NCI-H1105 treated with DMSO at 0.1 percent for 48 hours (cell line): ENCODE measurements at regions not wholly inside any gene's neighbourhood (a gene's known extent, or its start where the extent isn't known, plus 50 kb on each side); places are given as distances from the start of the nearest gene placed in this dataset.

Source experiments
- DNase-seq: peaks from one replicate; lab custom pipeline; 2025; lab: John Stamatoyannopoulos, UW

GRCh38 chr17:73694491-73694890 is 50.2 kb upstream of the SDK2 start:
- DNase-seq = no peak

GRCh38 chr17:73695035-73695738 is 50.9 kb upstream of the SDK2 start:
- no peak for DNase-seq

DNA sequence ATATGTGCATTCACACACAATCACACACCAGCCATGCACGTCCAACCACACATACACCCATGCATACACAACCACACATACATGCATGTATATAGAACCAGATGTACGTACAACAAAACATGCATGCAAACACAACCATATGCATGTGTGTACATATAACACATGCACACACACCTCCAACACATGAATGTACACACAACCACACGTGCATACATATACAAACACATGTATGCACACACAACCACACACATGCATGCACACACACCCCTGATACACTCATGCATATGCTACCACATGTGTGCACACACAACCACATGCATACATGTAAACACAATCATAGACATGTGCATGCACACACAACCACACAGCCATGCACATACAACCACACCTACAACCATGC is 52.0 kb upstream of the SDK2 start:
- DNase-seq = no peak

DNA sequence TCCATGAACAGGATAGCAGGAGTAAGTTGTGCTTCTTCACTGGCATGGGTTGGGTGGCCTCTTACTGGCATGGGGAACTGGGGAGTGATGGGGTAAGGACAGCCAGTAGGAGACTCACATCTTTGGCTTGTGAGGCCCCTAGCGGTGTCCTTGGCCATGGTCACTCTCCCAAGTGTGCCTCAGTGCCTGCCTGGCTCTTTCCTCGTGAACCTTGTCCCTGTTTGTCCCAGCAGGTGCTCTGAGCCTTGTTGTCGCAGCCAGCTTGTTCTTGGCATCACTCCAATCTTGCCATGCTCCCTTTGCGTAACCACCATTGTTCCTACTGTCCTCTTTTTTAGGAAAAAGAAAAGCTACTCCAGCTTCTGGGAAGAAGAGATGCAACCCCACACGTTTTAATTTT is 53.6 kb upstream of the SDK2 start:
- peak; percentile 82 for DNase-seq

- no peak for DNase-seq
Observed at GRCh38 chr17:73698966-73699365, 54.7 kb upstream of the SDK2 start.

DNA sequence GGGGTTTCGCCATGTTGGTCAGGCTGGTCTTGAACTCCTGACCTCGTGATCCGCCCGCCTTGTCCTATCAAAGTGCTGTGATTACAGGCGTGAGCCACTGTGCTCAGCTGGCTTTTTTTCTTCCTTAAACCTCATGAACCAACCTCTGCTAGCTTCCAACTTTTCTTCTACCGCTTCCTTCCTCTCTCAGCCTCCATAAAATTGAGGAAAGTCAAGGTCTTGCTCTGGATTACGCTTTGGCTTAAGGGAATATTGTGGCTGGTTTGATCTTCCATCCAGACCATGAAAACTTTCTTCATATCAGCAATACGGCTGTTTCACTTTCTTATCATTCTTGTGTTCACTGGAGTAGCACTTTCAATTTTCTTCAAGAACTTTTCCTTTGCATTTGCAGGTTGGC is 57.5 kb upstream of the SDK2 start:
- DNase-seq = no peak

DNA sequence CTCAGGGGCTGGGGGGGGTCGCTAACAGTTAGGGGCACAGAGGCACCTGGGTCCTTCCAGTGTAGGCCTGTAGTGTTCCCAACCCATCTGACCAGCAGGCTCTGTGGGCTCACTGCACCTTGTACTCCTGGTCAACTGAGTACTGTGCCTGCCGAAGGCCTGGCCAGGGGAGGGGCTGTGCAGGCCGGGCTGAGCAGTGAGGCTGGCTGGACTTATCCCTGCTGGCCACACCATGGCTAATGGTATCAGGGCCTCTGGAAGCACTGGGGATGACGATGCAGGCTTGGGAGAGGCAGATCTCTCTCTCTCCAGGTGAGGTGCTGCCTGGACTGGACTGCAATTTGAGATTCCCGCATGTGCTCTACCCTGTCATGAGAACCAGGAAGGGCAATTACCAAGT is 58.9 kb upstream of the SDK2 start:
- DNase-seq = no peak

- no peak for DNase-seq
Observed at GRCh38 chr17:73703917-73704316, 59.7 kb upstream of the SDK2 start.

- no peak for DNase-seq
Observed at GRCh38 chr17:73705594-73705993, 61.3 kb upstream of the SDK2 start.

DNA sequence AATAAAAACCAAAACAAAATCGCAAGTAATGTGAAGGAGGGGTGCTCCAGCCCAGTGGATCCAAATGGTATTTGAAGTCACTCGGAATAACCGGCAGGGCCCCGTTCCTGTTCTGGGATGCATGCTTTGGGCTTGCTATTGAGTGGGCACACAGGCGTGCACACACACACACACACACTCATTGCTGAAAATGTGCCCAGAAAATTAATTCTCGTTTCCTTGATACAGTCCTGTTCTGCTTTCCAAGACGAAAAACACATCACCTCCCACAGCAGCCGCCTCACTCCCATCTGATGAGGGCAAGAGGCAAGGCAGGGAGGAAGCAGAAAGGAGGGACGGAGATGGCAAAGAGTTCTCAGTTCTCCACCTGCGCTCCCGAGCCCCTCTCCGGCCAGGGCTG is 62.2 kb upstream of the SDK2 start:
- DNase-seq = no peak

DNA sequence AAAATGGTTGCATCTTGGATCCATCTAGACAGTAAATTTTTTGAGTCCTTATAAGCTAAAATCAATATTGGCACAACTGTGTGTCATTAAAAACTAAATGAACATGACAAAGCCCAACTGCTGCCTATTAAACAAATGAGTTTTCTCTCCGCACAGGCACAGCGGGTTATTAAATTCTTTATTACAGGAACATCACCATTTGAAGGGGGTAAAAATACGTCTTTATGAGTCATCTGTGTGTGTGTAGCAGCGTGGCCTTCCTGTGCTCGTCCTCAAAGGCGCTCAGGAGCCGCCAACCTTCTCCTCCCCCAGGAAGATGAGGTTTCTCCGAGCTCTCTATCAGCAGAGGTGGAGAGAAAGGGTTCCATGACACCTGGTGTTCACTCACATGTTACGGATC is 62.6 kb upstream of the SDK2 start:
- no peak for DNase-seq

- no peak for DNase-seq
Observed at GRCh38 chr17:73707358-73707757, 63.1 kb upstream of the SDK2 start.

GRCh38 chr17:73710095-73710592 is 65.9 kb upstream of the SDK2 start:
- peak; percentile 29 for DNase-seq

GRCh38 chr17:73711184-73711583 is 66.9 kb upstream of the SDK2 start:
- no peak for DNase-seq

DNA sequence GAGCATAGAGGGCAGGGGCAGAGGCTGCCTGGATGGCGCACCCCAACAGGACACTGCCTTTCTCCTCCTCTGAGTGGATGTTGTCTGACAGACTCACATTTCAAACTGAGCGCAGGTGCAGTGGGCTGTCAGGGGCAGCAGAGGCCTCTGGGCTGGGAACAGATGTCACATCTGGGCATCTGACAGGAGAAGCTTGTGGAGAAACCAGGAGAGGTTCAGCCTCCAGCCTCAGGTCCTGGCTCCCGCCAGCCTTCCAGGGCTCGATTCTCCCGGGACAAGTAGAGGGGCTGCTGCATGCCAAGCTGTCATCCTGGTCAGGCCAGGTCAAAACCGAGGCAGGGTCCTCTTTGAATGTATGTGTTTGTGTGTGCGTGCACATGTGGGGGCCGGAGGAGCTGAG is 67.7 kb upstream of the SDK2 start:
- no peak for DNase-seq

GRCh38 chr17:73713136-73713535 is 68.9 kb upstream of the SDK2 start:
- DNase-seq = peak; percentile 36

GRCh38 chr17:73715769-73716168 is 71.5 kb upstream of the SDK2 start:
- DNase-seq = no peak

DNA sequence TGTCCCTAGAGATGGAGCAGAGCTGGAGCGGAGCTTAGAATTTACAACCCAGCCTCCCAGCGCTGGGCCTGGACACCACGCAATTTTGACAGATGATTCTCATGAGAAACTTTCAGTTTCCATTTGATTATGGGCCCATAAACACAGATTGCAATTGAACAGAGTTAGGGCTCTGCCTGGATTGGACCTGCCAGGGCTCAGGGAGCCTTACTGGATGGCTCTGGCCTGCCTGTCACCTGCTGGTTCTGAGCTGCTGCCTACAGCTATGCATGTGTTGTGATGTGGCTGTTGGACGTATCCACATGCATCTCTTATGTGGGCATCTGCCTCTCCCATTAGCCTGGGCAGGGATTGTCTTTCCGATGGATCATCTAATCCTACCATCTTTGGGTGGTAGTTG is 73.4 kb upstream of the SDK2 start:
- no peak for DNase-seq

DNA sequence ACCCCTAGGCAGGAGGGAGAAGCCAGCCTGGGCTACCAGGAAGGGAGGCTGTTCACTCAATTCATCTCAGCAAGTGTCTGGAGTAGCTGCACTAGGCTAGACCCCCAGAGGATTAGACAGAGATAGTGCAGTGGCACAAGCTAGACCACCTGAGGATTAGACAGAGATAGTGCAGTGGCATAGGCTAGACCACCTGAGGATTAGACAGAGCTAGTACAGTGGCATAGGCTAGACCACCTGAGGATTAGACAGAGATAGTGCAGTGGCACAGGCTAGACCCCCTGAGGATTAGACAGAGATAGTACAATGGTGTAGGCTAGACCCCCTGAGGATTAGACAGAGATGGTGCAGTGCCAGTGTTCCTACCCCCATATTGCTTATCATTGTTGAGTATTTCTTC is 74.1 kb upstream of the SDK2 start:
- no peak for DNase-seq

GRCh38 chr17:73718912-73719311 is 74.7 kb upstream of the SDK2 start:
- DNase-seq = no peak

DNA sequence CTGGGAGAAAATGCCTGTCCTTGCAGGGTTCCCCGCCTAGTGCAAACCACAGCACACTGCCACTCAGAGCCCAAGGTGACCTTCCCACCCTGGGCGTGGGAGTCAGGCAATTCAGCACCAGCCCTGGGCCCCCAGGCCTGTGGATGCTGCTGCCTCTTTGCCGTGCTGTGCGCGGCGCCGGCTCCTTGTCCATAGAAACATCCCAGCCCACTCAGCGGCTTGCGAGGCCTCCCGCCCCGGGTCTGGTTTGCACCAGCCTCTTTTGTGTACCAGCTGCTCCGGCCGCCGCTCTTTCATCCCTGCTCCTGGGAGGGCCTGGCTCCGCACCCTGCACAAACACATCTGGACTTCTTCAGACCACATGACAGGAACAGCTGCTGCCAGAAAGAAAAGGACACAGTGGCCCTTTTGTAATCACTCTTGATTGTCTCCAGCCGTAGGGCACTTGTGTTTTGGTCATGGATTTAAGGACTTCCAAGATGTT is 75.4 kb upstream of the SDK2 start:
- DNase-seq = no peak

- no peak for DNase-seq
Observed at GRCh38 chr17:73720187-73720834, 76.1 kb upstream of the SDK2 start.

- DNase-seq = no peak
Observed at GRCh38 chr17:73722165-73722564, 77.9 kb upstream of the SDK2 start.

GRCh38 chr17:73723317-73723716 is 79.1 kb upstream of the SDK2 start:
- no peak for DNase-seq
